Inferior parietal cortex (tissue), 1 donor: ENCODE measurements at regions not wholly inside any gene's neighbourhood (a gene's known extent, or its start where the extent isn't known, plus 50 kb on each side); places are given as distances from the start of the nearest gene placed in this dataset.
A peak's percentile ranks its signal among the peaks of the same experiment; 100 is the strongest.
"Not testable (repeated sequence)": the region's sequence is repeated elsewhere in the genome, so short reads cannot be mapped to it uniquely, and the experiment has no call there.

Experiments
- DNase-seq: peaks from one replicate; pipeline ENCODE4 v3.0.0-alpha.2; 2016; ENCODE audit errors: extremely low spot score

DNA sequence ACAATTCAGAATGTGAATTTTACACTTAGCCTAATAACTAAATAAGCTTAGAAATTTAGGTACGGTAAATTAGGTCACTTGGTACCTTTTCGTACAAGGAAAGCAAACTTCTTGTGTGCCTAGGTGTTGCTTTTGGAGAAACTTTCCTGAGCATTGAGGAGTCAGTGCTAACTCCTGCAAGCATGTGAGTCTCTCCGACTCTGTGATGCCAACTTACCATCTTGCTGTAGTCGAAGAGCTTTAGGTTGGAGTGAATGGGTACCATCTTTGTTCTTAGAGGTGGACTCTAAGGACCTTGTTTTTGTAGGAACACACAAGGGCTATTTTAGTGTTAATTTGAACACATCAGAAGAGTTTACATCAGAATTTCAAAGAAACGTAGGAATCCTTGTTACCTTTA lies 688.9 kb downstream of the USP25 start:
- no peak for DNase-seq

GRCh38 chr21:16419188-16419921 lies 689.6 kb downstream of the USP25 start:
- DNase-seq: peak; percentile 63

DNA sequence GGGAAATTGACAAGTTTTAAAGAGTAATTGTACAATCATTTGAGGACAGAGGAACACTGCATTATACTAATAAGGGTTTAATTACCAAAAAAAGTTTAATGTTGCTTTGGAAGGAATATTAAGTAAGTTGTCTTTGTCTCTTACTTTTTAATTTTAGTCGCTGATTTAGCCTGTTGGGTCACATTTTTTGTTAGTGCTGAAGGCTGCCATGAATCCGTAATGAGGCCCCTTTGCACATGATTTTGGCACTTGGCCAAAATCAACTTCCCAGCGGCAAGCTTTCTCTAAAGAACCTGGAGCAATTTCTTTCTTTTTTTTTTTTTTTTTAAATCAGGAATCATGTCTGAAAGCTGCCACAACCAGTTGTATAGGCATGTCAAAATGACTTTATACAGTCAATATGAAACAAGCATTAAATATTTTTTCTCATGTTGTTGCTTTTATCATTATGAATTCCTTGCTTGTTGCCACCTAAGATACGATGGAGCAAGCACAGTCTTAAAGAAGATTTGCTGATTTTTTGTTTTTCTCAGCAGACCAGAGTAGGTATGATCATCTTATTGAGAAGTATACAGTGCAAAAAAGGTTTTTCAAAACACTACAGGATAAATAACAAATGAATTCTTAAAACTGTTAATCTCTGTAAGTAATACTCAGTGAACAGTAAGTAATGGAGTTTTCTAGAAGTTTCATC lies 690.4 kb downstream of the USP25 start:
- peak; percentile 62 for DNase-seq

DNA sequence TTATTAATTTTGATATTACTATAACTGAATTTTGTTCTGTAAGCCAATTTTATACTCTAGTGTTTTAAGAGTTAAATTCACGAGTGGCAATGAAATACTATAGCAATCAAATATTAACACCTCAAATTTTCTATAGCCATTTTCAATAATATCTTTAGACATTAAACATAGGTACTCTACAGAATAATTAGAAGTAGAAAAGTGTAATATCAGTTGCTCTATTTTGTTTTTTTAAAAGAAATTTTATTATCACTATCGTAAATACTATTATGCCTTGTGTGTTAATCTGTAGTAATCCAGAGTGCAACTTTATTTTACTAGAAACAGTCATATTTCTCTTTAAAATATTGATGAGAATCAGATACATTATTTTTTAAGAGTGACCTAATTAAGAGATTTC lies 691.2 kb downstream of the USP25 start:
- DNase-seq: no peak

- no peak for DNase-seq
Measured at GRCh38 chr21:16421965-16422364, 692.2 kb downstream of the USP25 start.

DNA sequence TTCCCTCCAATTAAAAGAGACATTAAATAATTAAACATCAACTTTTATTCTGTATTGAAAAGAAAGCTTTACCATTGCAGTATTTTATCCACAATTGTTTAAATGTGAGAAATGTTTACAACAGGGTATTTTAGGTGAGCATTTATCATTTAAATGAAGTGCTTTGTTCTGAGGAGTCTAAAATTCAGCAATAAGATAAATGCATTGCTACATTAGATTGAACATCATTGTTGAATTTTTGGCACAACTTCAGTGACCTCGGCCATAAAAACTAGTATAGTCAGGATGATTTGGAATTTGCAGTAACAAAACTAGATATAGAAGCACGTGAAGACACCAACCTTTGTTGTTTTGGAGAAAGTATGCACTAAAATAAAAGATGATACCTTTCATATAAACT lies 692.9 kb downstream of the USP25 start:
- DNase-seq: no peak

GRCh38 chr21:16423921-16424320 lies 694.1 kb downstream of the USP25 start:
- DNase-seq: no peak

DNA sequence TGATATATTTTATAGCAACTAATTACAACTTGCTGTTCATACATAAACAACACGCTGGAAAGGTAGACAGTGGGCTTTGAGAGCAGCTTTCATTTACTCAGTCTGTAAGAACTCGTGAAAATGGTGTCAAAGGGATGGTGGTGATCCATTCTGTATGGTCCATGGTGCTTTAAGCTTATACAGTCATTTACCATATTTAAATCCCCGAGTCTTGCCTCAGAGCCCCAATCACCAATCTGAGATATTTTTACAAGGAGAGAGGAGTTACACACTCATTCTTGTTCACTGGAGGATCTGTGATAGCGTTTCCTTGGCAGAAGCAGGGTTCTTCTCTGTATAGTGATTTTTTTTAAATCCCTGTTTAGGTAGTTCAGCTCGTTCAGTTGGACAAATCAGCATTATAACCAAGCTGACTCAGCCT lies 694.6 kb downstream of the USP25 start:
- DNase-seq: peak; percentile 67

DNA sequence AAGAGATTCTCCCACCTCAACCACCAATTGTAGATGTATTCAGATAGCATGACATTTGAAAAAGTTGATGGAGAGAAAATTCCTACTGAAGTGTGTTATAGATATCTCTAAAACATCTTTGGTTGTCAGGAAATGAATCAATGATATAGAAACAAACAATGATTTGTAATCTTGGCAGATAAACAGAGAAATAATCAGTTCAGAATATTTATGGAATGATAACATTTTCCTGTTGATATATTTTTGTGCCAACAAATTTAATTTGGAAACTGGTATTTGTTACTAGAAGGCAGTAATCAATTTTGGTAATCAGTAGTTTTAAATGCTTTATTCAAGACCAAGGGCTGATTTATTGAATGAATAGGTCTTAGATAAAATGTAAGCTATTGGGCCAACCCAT lies 695.6 kb downstream of the USP25 start:
- DNase-seq: no peak

DNA sequence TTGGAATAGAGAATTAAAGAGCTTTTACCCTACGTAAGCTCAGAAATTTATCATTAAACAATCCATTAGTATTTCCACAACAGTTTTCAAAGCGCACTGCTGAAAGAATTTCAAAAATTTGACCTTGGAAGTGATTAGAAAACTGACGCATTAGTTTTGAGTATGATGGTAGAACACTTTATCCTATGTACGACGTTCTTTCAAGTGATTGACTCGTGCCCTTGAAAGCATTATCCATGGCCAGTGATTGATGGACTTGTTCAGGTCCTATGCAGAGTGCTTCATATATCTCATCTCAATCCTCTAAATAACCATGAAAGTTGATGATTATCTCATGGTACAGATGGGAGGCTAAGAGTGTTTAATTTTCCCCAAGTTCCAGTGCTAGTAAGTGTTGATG lies 697.2 kb downstream of the USP25 start:
- DNase-seq: no peak

GRCh38 chr21:16427587-16428087 lies 697.9 kb downstream of the USP25 start:
- no peak for DNase-seq

GRCh38 chr21:16437586-16437985 lies 707.8 kb downstream of the USP25 start:
- no peak for DNase-seq

- no peak for DNase-seq
Measured at GRCh38 chr21:16438761-16439160, 709.0 kb downstream of the USP25 start.

- no peak for DNase-seq
Measured at GRCh38 chr21:16441789-16442188, 712.0 kb downstream of the USP25 start.

- DNase-seq: no peak
Measured at GRCh38 chr21:16454399-16454798, 724.6 kb downstream of the USP25 start.

DNA sequence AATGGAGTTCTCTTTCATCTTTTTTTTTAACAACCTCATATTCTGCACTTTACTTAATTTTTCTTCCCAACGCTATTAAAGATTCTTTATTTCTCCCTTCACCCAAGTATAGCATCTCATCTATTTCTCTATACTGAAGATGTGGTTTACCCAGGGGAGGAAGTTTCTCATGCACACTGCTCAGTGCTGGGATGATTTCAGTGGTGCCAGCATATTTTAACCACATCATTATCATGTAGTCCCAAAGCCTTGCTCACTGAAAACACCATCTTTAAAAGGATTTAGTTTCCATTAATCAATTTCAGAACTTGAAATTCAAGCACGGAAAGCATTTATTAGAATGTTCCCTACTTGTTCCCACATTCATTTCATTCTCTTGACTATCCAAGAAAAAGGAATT lies 725.7 kb downstream of the USP25 start:
- no peak for DNase-seq

GRCh38 chr21:16455978-16456377 lies 726.2 kb downstream of the USP25 start:
- peak; percentile 73 for DNase-seq

GRCh38 chr21:16457498-16457897 lies 727.7 kb downstream of the USP25 start:
- no peak for DNase-seq

- DNase-seq: no peak
Measured at GRCh38 chr21:16460936-16461335, 731.2 kb downstream of the USP25 start.

DNA sequence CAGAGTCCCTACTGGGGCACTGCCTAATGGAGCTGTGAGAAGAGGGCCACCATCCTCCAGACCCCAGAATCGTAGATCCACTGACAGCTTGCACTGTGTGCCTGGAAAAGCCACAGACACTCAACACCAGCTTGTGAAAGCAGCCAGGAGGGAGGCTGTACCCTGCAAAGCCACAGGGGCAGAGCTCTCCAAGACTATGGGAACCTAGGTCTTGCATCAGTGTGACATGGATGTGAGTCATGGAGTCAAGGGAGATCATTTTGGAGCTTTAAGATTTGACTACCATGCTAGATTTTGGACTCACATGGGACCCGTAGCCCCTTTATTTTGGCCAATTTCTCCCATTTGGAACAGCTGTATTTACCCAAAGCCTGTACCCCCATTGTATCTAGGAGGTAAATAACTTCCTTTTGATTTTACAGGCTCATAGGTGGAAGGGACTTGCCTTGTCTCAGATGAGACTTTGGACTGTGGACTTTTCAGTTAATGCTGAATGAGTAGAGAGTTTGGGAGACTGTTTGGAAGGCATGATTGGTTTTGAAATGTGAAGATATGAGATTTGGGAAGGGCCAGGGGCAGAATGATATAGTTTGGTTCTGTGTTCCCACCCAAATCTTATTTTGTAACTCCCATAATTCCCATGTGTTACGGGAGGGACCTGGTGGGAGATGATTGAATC lies 734.6 kb downstream of the USP25 start:
- not testable (repeated sequence) for DNase-seq

GRCh38 chr21:16468184-16468583 lies 738.4 kb downstream of the USP25 start:
- DNase-seq: no peak

DNA sequence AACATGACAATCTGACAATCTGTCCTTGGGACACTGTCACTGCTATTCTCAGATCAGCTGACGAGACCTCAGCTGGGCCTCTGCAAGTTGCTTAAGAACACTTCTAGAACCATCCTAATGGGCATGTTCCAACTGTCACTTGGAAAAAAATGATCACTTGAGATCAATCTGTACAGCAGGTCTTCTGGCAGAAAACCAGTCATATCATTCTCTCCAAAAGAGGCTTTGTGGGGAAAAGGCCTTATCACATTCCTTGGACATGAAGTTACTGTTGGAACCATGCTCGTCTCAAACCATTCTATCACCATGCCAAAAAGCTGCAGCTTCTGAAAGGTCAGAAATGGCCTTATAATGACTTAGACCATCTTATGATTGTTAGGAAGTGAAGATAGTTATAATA lies 744.2 kb downstream of the USP25 start:
- DNase-seq: no peak
